ENCODE measurements at regions not wholly inside any gene's neighbourhood (a gene's known extent, or its start where the extent isn't known, plus 50 kb on each side); places are given as distances from the start of the nearest gene placed in this dataset.

- no peak for TF ChIP-seq POLR2AphosphoS5 (IDR thresholded peaks at IDR 0.05; ENCODE audit: low read depth, low read length)
Observed at GRCh38 chr16:24471561-24472350, 67.6 kb upstream of the RBBP6 start (continued).

Measured in H1 (cell line).